CD14-positive monocyte (primary cell): ENCODE measurements at regions not wholly inside any gene's neighbourhood (a gene's known extent, or its start where the extent isn't known, plus 50 kb on each side); places are given as distances from the start of the nearest gene placed in this dataset.

Experiments
- DNase-seq, 3 donors: peaks; one replicate each; pipeline ENCODE4 v3.0.0-alpha.2; 2011 to 2022
- H2AFZ ChIP-seq: 2 replicates; pipeline ENCODE4 v1.6.0; 2012; ENCODE audit warnings: mild to moderate bottlenecking, low read depth, low read length, inconsistent platforms; ENCODE audit not compliant: insufficient read depth, poor library complexity, severe bottlenecking
- H3K27ac ChIP-seq, 2 donors: 1 replicate in 1 of 2; 2 replicates in 1 of 2; pipeline ENCODE4 v1.5.1; 2012 to 2013; ENCODE audit warnings: low read length in 2 of 2, control low read depth in 1 of 2, inconsistent platforms in 1 of 2, low read depth in 1 of 2, mild to moderate bottlenecking in 1 of 2
- H3K27me3 ChIP-seq, 2 donors: one replicate each; pipeline versions ENCODE4 v1.6.0 to v1.6.1; 2011 to 2013; ENCODE audit warnings: low read length in 2 of 2; ENCODE audit not compliant: control insufficient read depth in 2 of 2, insufficient read depth in 2 of 2
- H3K36me3 ChIP-seq, 2 donors: replicated peaks in 1 of 2; 1 replicate in 1 of 2; 2 replicates in 1 of 2; pipeline versions ENCODE4 v1.5.1 to v1.6.1; 2012 to 2013; ENCODE audit warnings: low read length in 2 of 2, control low read depth in 1 of 2, inconsistent platforms in 1 of 2, mild to moderate bottlenecking in 1 of 2; ENCODE audit not compliant: insufficient read depth in 2 of 2, control insufficient read depth in 1 of 2
- H3K4me1 ChIP-seq, 2 donors: 1 replicate in 1 of 2; 2 replicates in 1 of 2; pipeline versions ENCODE4 v1.5.1 to v1.6.1; 2012 to 2013; ENCODE audit warnings: low read length in 2 of 2, control low read depth in 1 of 2, inconsistent platforms in 1 of 2, mild to moderate bottlenecking in 1 of 2, moderate library complexity in 1 of 2; ENCODE audit not compliant: insufficient read depth in 2 of 2, control insufficient read depth in 1 of 2
- H3K4me2 ChIP-seq: replicated peaks from 2 replicates; pipeline ENCODE3; 2012; ENCODE audit warnings: low read length, moderate library complexity, mild to moderate bottlenecking; ENCODE audit not compliant: poor library complexity, severe bottlenecking; ENCODE audit errors: extremely low read depth
- H3K4me3 ChIP-seq, 3 experiments: fragments of 200-600 bp in 1 of 3; sonication (generic) in 1 of 3; replicated peaks in 1 of 3; 1 replicate in 2 of 3; 2 replicates in 1 of 3; pipeline ENCODE4 v1.5.1; 2011 to 2013; ENCODE audit warnings: low read length in 3 of 3, mild to moderate bottlenecking in 3 of 3, control low read depth in 2 of 3, low read depth in 2 of 3, inconsistent platforms in 1 of 3, moderate library complexity in 1 of 3
- H3K79me2 ChIP-seq: 2 replicates; pipeline ENCODE4 v1.6.0; 2012; ENCODE audit warnings: mild to moderate bottlenecking, control low read depth, inconsistent platforms, low read length, moderate library complexity; ENCODE audit not compliant: insufficient read depth
- H3K9ac ChIP-seq: 2 replicates; pipeline ENCODE4 v1.6.0; 2017; ENCODE audit warnings: low read length, mild to moderate bottlenecking; ENCODE audit not compliant: insufficient read depth, poor library complexity, severe bottlenecking
- H3K9me3 ChIP-seq, 2 donors: replicated peaks in 1 of 2; 1 replicate in 1 of 2; 2 replicates in 1 of 2; pipeline versions ENCODE4 v1.5.1 to v1.6.1; 2012 to 2013; ENCODE audit warnings: low read length in 2 of 2, control low read depth in 1 of 2; ENCODE audit not compliant: control insufficient read depth in 1 of 2, insufficient read depth in 1 of 2
- H4K20me1 ChIP-seq: 2 replicates; pipeline ENCODE4 v1.6.0; 2012; ENCODE audit warnings: mild to moderate bottlenecking, low read length, control low read depth, moderate library complexity; ENCODE audit not compliant: insufficient read depth
- H3K27ac Mint-ChIP-seq, 7 donors: one replicate each; pipeline ENCODE4 v1.8.0; 2020; ENCODE audit warnings: mild to moderate bottlenecking in 7 of 7, mixed read lengths in 7 of 7, moderate library complexity in 6 of 7, inconsistent platforms in 2 of 7
- H3K27me3 Mint-ChIP-seq, 3 donors: one replicate each; pipeline ENCODE4 v1.8.0; 2021 to 2022; ENCODE audit warnings: low read depth in 3 of 3, mild to moderate bottlenecking in 3 of 3, mixed read lengths in 3 of 3, moderate library complexity in 3 of 3, inconsistent platforms in 1 of 3
- H3K36me3 Mint-ChIP-seq, 2 donors: one replicate each; pipeline ENCODE4 v1.8.0; 2020; ENCODE audit warnings: mixed read lengths in 2 of 2, inconsistent platforms in 1 of 2, mild to moderate bottlenecking in 1 of 2
- H3K4me1 Mint-ChIP-seq: one replicate; pipeline ENCODE4 v1.8.0; 2020; ENCODE audit warnings: mild to moderate bottlenecking, mixed read lengths
- H3K4me3 Mint-ChIP-seq, 2 donors: one replicate each; pipeline ENCODE4 v1.8.0; 2020; ENCODE audit warnings: mild to moderate bottlenecking in 2 of 2, mixed read lengths in 2 of 2, moderate library complexity in 1 of 2
- H3K9me3 Mint-ChIP-seq, 7 donors: one replicate each; pipeline ENCODE4 v1.8.0; 2020 to 2022; ENCODE audit warnings: mixed read lengths in 7 of 7, mild to moderate bottlenecking in 6 of 7, moderate library complexity in 6 of 7, inconsistent platforms in 2 of 7
- CTCF ChIP-seq: fragments of 200-600 bp; IDR thresholded peaks from one replicate; pipeline ENCODE4 v1.8.0; 2022; ENCODE audit warnings: antibody characterized with exemption, mild to moderate bottlenecking
- WGBS: methylation state at CpG from one replicate; pipeline ENCODE4 v1.1.5; 2013; ENCODE audit warnings: missing lambda C conversion rate; ENCODE audit not compliant: insufficient coverage; 5-methylcytosine and 5-hydroxymethylcytosine counted together
- intact Hi-C, 2 donors: fragments of 100-400 bp; cut with micrococcal nuclease; formaldehyde crosslinking; loops; one replicate each; pipeline versions ENCODE4 v1.15.0 to v1.15.1; 2023

GRCh38 chr5:35487233-35488025 is 130.2 kb upstream of the SPEF2 start:
- Mint-ChIP-seq H3K27me3 (no peaks in the 10 kb centered on the region), H3K36me3 (no peaks in the 10 kb centered on the region), H3K4me3 (no peak overlapping the region), H3K27ac (peak overlapping the region in 3 of 7 donors; percentile 14 to 89 (median 48)), H3K9me3 (peaks cover 0 to 4% (median 0%) of the 10 kb centered on the region in 7 donors), H3K4me1 (peaks cover 59% of the 10 kb centered on the region)
- Histone ChIP-seq H3K27me3 (no peaks in the 10 kb centered on the region), H3K36me3 (no peaks in the 10 kb centered on the region), H3K9me3 (no peaks in the 10 kb centered on the region), H2AFZ (no peak overlapping the region), H3K4me3 (no peak overlapping the region), H4K20me1 (no peaks in the 10 kb centered on the region), H3K27ac (peak overlapping the region in 1 of 2 donors; percentile 30), H3K4me1 (peaks cover 32 to 44% of the 10 kb centered on the region in 2 donors), H3K4me2 (no peak overlapping the region), H3K9ac (no peak overlapping the region), H3K79me2 (no peaks in the 10 kb centered on the region)
- TF ChIP-seq CTCF, result no peak
- intact Hi-C loops, result loop anchor here in 1 of 2 donors (10.0 kb wide), 1 partner anchor 173 kb away; no protein-coding TSS in a partner anchor
- no peak for DNase-seq
- WGBS, result no CpG with 5 or more reads among the region's 5 CpGs

GRCh38 chr5:35485487-35485886 is 132.2 kb upstream of the SPEF2 start:
- H3K4me3 Mint-ChIP-seq, result no peak overlapping the region
- intact Hi-C loops, result loop anchor here in 1 of 2 donors (10.0 kb wide), 1 partner anchor 171 kb away; no protein-coding TSS in a partner anchor
- DNase-seq, result no peak

More at GRCh38 chr5:35485487-35485886, 132.2 kb upstream of the SPEF2 start:
- H3K4me3 ChIP-seq, result no peak overlapping the region
- Mint-ChIP-seq H3K27me3 (no peaks in the 10 kb centered on the region), H3K36me3 (no peaks in the 10 kb centered on the region), H3K27ac (peak overlapping the region in 2 of 7 donors; percentile 37 to 66), H3K4me1 (peaks cover 70% of the 10 kb centered on the region), H3K9me3 (peaks cover 0 to 4% (median 0%) of the 10 kb centered on the region in 7 donors)
- no peaks in the 10 kb centered on the region for H3K27me3 ChIP-seq
- no peak overlapping the region for H3K4me2 ChIP-seq
- H3K9ac ChIP-seq, result no peak overlapping the region
- H4K20me1 ChIP-seq, result no peaks in the 10 kb centered on the region
- no peaks in the 10 kb centered on the region for H3K79me2 ChIP-seq
- peaks cover 43 to 55% of the 10 kb centered on the region in 2 donors for H3K4me1 ChIP-seq
- no peak overlapping the region for H2AFZ ChIP-seq
- H3K27ac ChIP-seq, result no peak overlapping the region
- no peaks in the 10 kb centered on the region for H3K36me3 ChIP-seq
- no peak for TF ChIP-seq CTCF
- H3K9me3 ChIP-seq, result no peaks in the 10 kb centered on the region
